PC-3 (cell line): ENCODE measurements at regions not wholly inside any gene's neighbourhood (a gene's known extent, or its start where the extent isn't known, plus 50 kb on each side); places are given as distances from the start of the nearest gene placed in this dataset.

Experiments used
- ATAC-seq: fragments of 200-7000 bp; cut with Tn5 transposase; 2 replicates; pipeline ENCODE4 v1.9.1; 2020; ENCODE audit warnings: mild to moderate bottlenecking, moderate library complexity
- BruUV-seq: library from RNA; stranded (reverse); fragments of 400-500 nt; replicated peaks from 2 replicates; lab custom pipeline; 2021; lab: Mats Ljungman, UMichigan
- CTCF ChIA-PET: fragments of 300-600 bp; sonication (Branson Sonifier 250); formaldehyde crosslinking; loops from one replicate; lab custom pipeline; 2022; ENCODE audit warnings: antibody characterized with exemption; lab: Charles Lee
- POLR2A ChIA-PET: fragments of 300-600 bp; sonication (Branson Sonifier 250); formaldehyde crosslinking; loops from one replicate; lab custom pipeline; 2022; ENCODE audit warnings: antibody characterized with exemption; ENCODE audit not compliant: unreplicated experiment; lab: Charles Lee
- DNase-seq: peaks from one replicate; pipeline ENCODE4 v3.0.0-alpha.2; 2015
- H2AFZ ChIP-seq: fragments of 300-600 bp; sonication (generic); 2 replicates; pipeline ENCODE4 v1.6.0; 2016; ENCODE audit warnings: antibody characterized with exemption, low read length
- H3F3A ChIP-seq: fragments of 300-600 bp; sonication (generic); one replicate; pipeline ENCODE4 v1.6.0; 2017; ENCODE audit warnings: antibody characterized with exemption, low read length, control low read depth, mild to moderate bottlenecking; ENCODE audit not compliant: unreplicated experiment
- H3K27ac ChIP-seq: fragments of 300-600 bp; sonication (generic); 2 replicates; pipeline ENCODE4 v1.5.1; 2016; ENCODE audit warnings: mild to moderate bottlenecking, low read length
- H3K27me3 ChIP-seq: fragments of 300-600 bp; sonication (generic); 2 replicates; pipeline ENCODE4 v1.6.1; 2016; ENCODE audit warnings: low read length, mixed read lengths
- H3K36me3 ChIP-seq: fragments of 300-600 bp; sonication (generic); 2 replicates; pipeline ENCODE4 v1.6.1; 2016; ENCODE audit warnings: low read depth, mixed run types, low read length, mixed read lengths
- H3K4me1 ChIP-seq: fragments of 300-600 bp; sonication (generic); 2 replicates; pipeline ENCODE4 v1.5.1; 2016; ENCODE audit warnings: low read length; ENCODE audit not compliant: insufficient read depth
- H3K4me2 ChIP-seq: fragments of 300-600 bp; sonication (generic); 2 replicates; pipeline ENCODE4 v1.6.0; 2016; ENCODE audit warnings: low read length
- H3K4me3 ChIP-seq: fragments of 300-600 bp; sonication (generic); 2 replicates; pipeline ENCODE4 v1.5.1; 2016; ENCODE audit warnings: mild to moderate bottlenecking, low read length, mixed read lengths
- H3K79me2 ChIP-seq: fragments of 300-600 bp; sonication (generic); 2 replicates; pipeline ENCODE4 v1.6.1; 2017; ENCODE audit warnings: low read length, mixed read lengths
- H3K9ac ChIP-seq: fragments of 300-600 bp; sonication (generic); 2 replicates; pipeline ENCODE4 v1.6.0; 2016; ENCODE audit warnings: mild to moderate bottlenecking, low read length
- H3K9me2 ChIP-seq: fragments of 300-600 bp; sonication (generic); replicated peaks from 2 replicates; pipeline ENCODE4 v1.6.1; 2016; ENCODE audit warnings: mixed run types, low read length, mixed read lengths
- H3K9me3 ChIP-seq: fragments of 300-600 bp; sonication (generic); 2 replicates; pipeline ENCODE4 v1.6.1; 2016; ENCODE audit warnings: low read length, mixed read lengths
- H4K20me1 ChIP-seq: fragments of 300-600 bp; sonication (generic); 2 replicates; pipeline ENCODE4 v1.6.1; 2016; ENCODE audit warnings: low read length, mixed read lengths
- CTCF ChIP-seq: fragments of 300-600 bp; sonication (generic); conservative IDR thresholded peaks from 2 replicates; pipeline ENCODE4 v1.5.1; 2017; ENCODE audit warnings: antibody characterized with exemption, low read depth, mild to moderate bottlenecking, low read length
- EZH2 ChIP-seq: fragments of 300-600 bp; sonication (generic); IDR thresholded peaks from one replicate; pipeline ENCODE4 v1.6.1; 2017; ENCODE audit warnings: antibody characterized with exemption, mild to moderate bottlenecking, low read length; ENCODE audit not compliant: unreplicated experiment
- EZH2phosphoT487 ChIP-seq: fragments of 300-600 bp; sonication (generic); IDR thresholded peaks from 2 replicates; pipeline ENCODE4 v1.6.1; 2018; ENCODE audit warnings: mild to moderate bottlenecking, antibody characterized with exemption, low read length, borderline replicate concordance
- intact Hi-C: fragments of 100-400 bp; cut with micrococcal nuclease; formaldehyde crosslinking; loops from 2 replicates; pipeline ENCODE4 v1.9.0; 2023

DNA sequence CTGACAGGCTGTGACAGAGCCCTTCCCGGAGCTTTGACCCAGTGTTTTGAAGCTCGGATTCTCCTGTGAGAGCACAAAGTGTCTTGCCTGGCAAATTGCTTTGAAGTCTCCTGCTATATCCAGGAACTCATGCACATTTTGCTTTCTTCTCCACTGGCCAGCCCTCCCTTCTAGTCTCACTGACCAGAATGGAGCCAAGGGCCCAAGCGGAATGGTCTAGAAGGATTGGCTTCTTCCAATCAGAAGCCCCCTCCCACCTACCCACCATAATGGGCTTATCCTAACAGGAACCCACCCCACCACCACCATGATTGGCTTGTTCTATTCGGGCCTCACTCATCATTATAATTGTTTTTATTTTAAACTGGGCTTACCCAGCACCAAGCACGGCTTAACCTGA is 130.1 kb downstream of the PXDC1 start:
- H3K79me2 ChIP-seq: no peaks in the 10 kb centered on the region
- no peaks in the 10 kb centered on the region for H4K20me1 ChIP-seq
- H3K9ac ChIP-seq: no peak overlapping the region
- 0 out of 2 replicates have a peak, but pooled peaks cover 3% of the 10 kb centered on the region for H3K27me3 ChIP-seq
- TF ChIP-seq EZH2: no peak
- no peak for TF ChIP-seq CTCF
- no peaks in the 10 kb centered on the region for H3F3A ChIP-seq
- H3K9me3 ChIP-seq: no peaks in the 10 kb centered on the region
- BruUV-seq: no TSS peak
- H3K4me2 ChIP-seq: no peak overlapping the region
- ChIA-PET CTCF (no interaction called here), POLR2A (no interaction called here)
- no peak overlapping the region for H3K4me3 ChIP-seq
- DNase-seq (no peak), ATAC-seq (no peak)
- H3K27ac ChIP-seq: no peak overlapping the region
- intact Hi-C loops: no loop called here
- H3K9me2 ChIP-seq: no peaks in the 10 kb centered on the region
- H3K36me3 ChIP-seq: no peaks in the 10 kb centered on the region
- no peaks in the 10 kb centered on the region for H3K4me1 ChIP-seq
- no peak overlapping the region for H2AFZ ChIP-seq

DNA sequence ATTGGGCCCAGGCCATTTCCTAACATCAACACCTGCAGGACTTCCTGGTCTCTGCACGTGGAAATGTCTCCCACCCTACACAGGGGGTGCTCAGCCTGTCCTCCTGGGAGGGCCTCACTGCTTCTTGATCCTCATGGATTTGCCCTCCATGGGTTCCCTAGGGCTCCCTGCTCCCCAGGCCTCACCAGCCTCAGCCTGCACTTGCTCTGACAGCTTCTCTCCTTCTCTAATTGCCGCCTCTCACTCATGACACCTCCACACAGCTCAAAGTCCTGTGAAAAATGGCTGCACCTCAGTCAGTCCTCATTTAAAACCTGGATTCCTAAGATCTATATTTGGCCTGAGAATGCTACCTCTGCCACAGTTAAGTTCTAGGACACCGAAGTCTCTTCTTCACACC is 130.6 kb downstream of the PXDC1 start:
- intact Hi-C loops: no loop called here
- Histone ChIP-seq H3K36me3 (no peaks in the 10 kb centered on the region), H3K9ac (no peak overlapping the region), H2AFZ (no peak overlapping the region), H3K79me2 (no peaks in the 10 kb centered on the region), H3K4me1 (no peaks in the 10 kb centered on the region), H3K9me3 (no peaks in the 10 kb centered on the region), H3K27me3 (0 out of 2 replicates have a peak, but pooled peaks cover 3% of the 10 kb centered on the region), H3K4me3 (no peak overlapping the region), H4K20me1 (no peaks in the 10 kb centered on the region), H3K27ac (no peak overlapping the region), H3K9me2 (no peaks in the 10 kb centered on the region), H3F3A (no peaks in the 10 kb centered on the region), H3K4me2 (no peak overlapping the region)
- ChIA-PET POLR2A (no interaction called here), CTCF (no interaction called here)
- TF ChIP-seq EZH2 (no peak), CTCF (no peak), EZH2phosphoT487 (no peak)
- BruUV-seq: no TSS peak
- ATAC-seq (no peak), DNase-seq (no peak)

DNA sequence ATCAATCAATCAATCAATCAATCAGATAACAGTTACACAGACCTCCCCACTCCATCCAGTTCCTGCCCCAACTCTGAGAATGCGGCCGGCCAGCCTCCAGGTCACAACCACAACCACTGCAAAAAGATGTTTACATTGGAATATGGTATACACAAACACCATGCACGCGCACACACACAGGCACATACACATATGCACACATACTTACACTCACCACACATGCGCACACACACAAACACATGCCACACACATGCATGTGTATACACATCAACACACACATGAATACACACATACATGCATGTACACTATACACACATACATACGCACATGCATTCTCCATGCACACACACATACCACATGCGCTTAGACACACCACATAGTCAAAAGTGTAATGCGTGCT is 131.1 kb downstream of the PXDC1 start:
- intact Hi-C loops: no loop called here
- no peak overlapping the region for H3K4me3 ChIP-seq
- H3K9me3 ChIP-seq: no peaks in the 10 kb centered on the region
- no peaks in the 10 kb centered on the region for H3K4me1 ChIP-seq
- no peak overlapping the region for H3K4me2 ChIP-seq
- CTCF ChIA-PET: no interaction called here
- POLR2A ChIA-PET: no interaction called here
- H3K9me2 ChIP-seq: no peaks in the 10 kb centered on the region
- no peak overlapping the region for H3K9ac ChIP-seq
- H3K36me3 ChIP-seq: no peaks in the 10 kb centered on the region
- BruUV-seq: no TSS peak
- no peak overlapping the region for H3K27ac ChIP-seq
- no peaks in the 10 kb centered on the region for H3F3A ChIP-seq
- no peaks in the 10 kb centered on the region for H3K79me2 ChIP-seq
- no peak overlapping the region for H2AFZ ChIP-seq
- H4K20me1 ChIP-seq: no peaks in the 10 kb centered on the region
- ATAC-seq (no peak), DNase-seq (no peak)
- H3K27me3 ChIP-seq: 0 out of 2 replicates have a peak, but pooled peaks cover 3% of the 10 kb centered on the region
- no peak for TF ChIP-seq EZH2phosphoT487
